Stimulated activated effector memory CD8-positive, alpha-beta T cell treated with anti-CD3 and anti-CD28 coated beads, Interleukin-12 subunit alpha, Interleukin-12 subunit beta, amount 100 ng/mL, for 72 hours (primary cell): ENCODE measurements at regions not wholly inside any gene's neighbourhood (a gene's known extent, or its start where the extent isn't known, plus 50 kb on each side); places are given as distances from the start of the nearest gene placed in this dataset.
"Not testable (repeated sequence)": the region's sequence is repeated elsewhere in the genome, so short reads cannot be mapped to it uniquely, and the experiment has no call there.

Experiments used
- ATAC-seq: fragments of 150-1000 bp; cut with Tn5 transposase; 2 replicates; pipeline ENCODE4 v1.10.0; 2021
- DNase-seq, 2 donors: peaks; one replicate each; pipeline ENCODE4 v3.0.0; 2021 to 2022; ENCODE audit warnings: low spot score in 2 of 2
- H3K27ac Mint-ChIP-seq: one replicate; pipeline ENCODE4 v1.8.0; 2022; ENCODE audit warnings: mild to moderate bottlenecking, mixed read lengths
- H3K36me3 Mint-ChIP-seq: one replicate; pipeline ENCODE4 v1.8.0; 2022; ENCODE audit warnings: mild to moderate bottlenecking, mixed read lengths
- H3K4me1 Mint-ChIP-seq: one replicate; pipeline ENCODE4 v1.8.0; 2022; ENCODE audit warnings: mixed read lengths
- H3K4me3 Mint-ChIP-seq: one replicate; pipeline ENCODE4 v1.8.0; 2022; ENCODE audit warnings: mild to moderate bottlenecking, mixed read lengths
- H3K9me3 Mint-ChIP-seq: one replicate; pipeline ENCODE4 v1.8.0; 2022; ENCODE audit warnings: mixed read lengths

- Mint-ChIP-seq H3K9me3 (no peaks in the 10 kb centered on the region), H3K4me3 (no peak overlapping the region), H3K36me3 (no peaks in the 10 kb centered on the region), H3K4me1 (peaks cover 9% of the 10 kb centered on the region), H3K27ac (no peak overlapping the region)
- no peak for DNase-seq
- no peak for ATAC-seq
Observed at GRCh38 chr11:39361557-39361956, 2097.9 kb downstream of the LRRC4C start.

- no peaks in the 10 kb centered on the region for H3K36me3 Mint-ChIP-seq
- no peak for ATAC-seq
- H3K27ac Mint-ChIP-seq, result no peak overlapping the region
Observed at GRCh38 chr11:39345834-39346442, 2113.5 kb downstream of the LRRC4C start.

DNA sequence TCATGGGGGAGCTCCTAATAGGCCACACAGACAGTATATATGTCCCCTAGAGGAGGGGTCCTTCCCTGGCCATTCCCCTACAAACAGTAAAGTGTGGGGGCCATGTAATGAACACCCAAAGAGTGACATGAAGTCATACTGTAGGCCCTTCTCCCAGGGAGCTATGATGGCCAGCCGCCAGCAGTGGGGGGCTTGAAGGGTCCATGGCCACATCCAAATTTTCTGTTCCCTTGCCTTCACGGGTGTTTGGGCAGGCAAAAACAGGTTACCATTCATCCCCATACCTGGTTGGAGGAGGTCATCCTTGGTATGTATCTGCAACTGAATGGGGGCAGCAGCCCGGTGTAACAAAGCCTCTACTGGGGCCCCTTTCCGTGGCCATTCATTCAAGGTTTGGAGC, 2118.0 kb downstream of the LRRC4C start:
- no peaks in the 10 kb centered on the region for H3K36me3 Mint-ChIP-seq

More at GRCh38 chr11:39345834-39346442, 2113.5 kb downstream of the LRRC4C start:
- no peaks in the 10 kb centered on the region for H3K4me1 Mint-ChIP-seq
- H3K9me3 Mint-ChIP-seq, result no peaks in the 10 kb centered on the region
- no peak overlapping the region for H3K4me3 Mint-ChIP-seq
- no peak for DNase-seq

DNA sequence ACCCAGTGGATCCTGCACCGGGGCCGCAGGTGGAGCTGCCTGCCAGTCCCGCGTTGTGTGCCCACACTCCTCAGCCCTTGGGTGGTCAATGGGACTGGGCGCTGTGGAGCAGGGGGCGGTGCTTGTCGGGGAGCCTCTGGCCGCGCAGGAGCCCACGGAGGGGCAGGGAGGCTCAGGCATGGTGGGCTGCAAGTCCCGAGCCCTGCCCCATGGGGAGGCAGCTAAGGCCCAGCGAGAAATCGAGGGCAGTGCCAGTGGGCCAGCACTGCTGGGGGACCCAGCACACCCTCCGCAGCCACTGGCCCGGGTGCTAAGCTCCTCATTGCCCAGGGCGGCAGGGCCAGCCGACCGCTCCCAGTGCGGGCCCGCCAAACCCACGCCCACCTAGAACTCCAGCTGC, 2126.4 kb downstream of the LRRC4C start:
- DNase-seq, H3K4me1 Mint-ChIP-seq, ATAC-seq, H3K9me3 Mint-ChIP-seq, H3K36me3 Mint-ChIP-seq, H3K27ac Mint-ChIP-seq, H3K4me3 Mint-ChIP-seq: not testable (repeated sequence)

More for the DNA sequence above, 2118.0 kb downstream of the LRRC4C start:
- DNase-seq (no peak), ATAC-seq (no peak)
- H3K27ac Mint-ChIP-seq, result no peak overlapping the region
- no peaks in the 10 kb centered on the region for H3K4me1 Mint-ChIP-seq
- no peak overlapping the region for H3K4me3 Mint-ChIP-seq
- no peaks in the 10 kb centered on the region for H3K9me3 Mint-ChIP-seq

DNA sequence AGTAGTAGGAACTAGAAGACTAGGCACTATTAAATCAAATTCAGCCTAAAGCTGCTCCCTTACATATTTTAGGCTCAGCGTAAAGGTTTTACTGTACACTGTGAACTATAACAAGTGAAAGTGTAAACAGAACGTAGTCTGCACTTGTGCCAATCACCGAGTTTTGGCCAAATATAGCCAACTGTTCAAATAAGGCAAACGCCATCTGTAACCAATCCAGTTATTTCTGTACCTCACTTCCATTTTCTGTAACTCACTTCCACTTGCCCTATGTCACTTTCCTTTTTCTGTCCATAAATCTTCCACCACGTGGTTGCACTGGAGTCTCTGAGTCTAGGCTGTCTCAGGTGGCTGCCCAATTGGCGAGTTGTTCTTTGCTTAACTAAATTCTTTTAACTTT, 2132.2 kb downstream of the LRRC4C start:
- Mint-ChIP-seq H3K9me3 (no peaks in the 10 kb centered on the region), H3K4me3 (no peak overlapping the region), H3K27ac (no peak overlapping the region), H3K36me3 (no peaks in the 10 kb centered on the region), H3K4me1 (no peaks in the 10 kb centered on the region)
- ATAC-seq (no peak), DNase-seq (no peak)

GRCh38 chr11:39311888-39312287, 2147.6 kb downstream of the LRRC4C start:
- not testable (repeated sequence) for H3K4me3 Mint-ChIP-seq, ATAC-seq, H3K27ac Mint-ChIP-seq, H3K36me3 Mint-ChIP-seq, H3K4me1 Mint-ChIP-seq, DNase-seq, H3K9me3 Mint-ChIP-seq

DNA sequence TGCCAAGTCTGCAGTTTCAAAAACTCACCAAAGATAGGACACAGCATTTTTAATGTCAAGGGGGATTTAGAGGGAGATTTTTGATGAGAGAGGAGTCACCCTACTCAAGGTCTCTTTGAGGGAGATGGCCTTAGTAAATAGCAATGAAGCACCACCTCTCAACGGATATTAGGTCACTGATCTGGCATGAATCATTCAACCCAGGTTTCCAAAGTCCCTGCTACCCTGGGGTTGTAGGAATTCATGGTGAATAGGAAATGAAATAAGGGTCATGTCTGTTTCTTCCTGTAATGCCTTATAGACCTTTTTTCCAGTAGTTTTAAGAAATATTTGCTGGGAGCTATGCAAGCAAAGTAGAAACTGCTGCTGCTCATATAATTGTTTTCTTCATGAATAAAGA, 2154.9 kb downstream of the LRRC4C start:
- Mint-ChIP-seq H3K9me3 (peaks cover 2% of the 10 kb centered on the region), H3K4me3 (no peak overlapping the region), H3K27ac (no peak overlapping the region), H3K36me3 (no peaks in the 10 kb centered on the region), H3K4me1 (no peaks in the 10 kb centered on the region)
- ATAC-seq (no peak), DNase-seq (no peak)

DNA sequence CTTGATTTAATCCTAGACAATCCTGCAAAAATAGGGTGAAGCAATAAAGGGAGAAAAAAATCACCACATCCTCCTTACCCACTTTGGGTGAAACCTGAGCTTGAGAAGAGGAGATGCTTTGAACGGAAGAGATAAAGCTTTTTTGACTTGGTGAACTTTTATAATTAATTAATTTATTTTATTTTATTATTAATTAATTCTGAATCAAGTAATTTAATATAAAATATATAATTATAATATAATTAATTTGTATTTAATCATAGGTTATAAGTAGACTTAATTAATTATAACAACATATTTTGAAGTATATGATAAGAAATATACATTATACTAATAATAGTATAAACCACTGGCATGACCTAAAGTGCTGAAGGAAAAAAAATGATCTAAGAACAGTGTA, 2164.8 kb downstream of the LRRC4C start:
- H3K36me3 Mint-ChIP-seq, result no peaks in the 10 kb centered on the region
- H3K4me1 Mint-ChIP-seq, result no peaks in the 10 kb centered on the region
- H3K27ac Mint-ChIP-seq, result no peak overlapping the region
- no peak for DNase-seq
- no peak for ATAC-seq
- H3K4me3 Mint-ChIP-seq, result no peak overlapping the region
- peaks cover 12% of the 10 kb centered on the region for H3K9me3 Mint-ChIP-seq

DNA sequence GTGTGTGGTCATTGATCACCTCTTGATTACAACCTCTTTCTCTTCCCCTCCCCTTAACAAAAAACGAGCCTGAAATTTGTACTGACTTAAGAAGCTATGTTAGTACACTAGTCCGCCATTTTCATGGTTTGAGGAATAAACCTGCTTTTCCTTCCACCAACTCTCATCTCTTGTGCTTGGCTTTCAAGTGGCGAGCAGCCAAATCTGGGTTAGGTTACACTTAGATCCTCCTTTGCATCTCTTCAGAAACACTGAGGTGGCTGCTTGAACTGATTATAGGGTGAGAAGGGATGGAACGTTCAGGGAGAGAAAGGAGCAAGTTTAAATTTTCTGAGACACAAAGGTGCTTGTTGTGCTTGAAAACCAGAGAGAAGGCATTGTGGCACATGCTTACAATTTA, 2171.4 kb downstream of the LRRC4C start:
- ATAC-seq (no peak), DNase-seq (no peak)
- H3K27ac Mint-ChIP-seq, result no peak overlapping the region
- H3K36me3 Mint-ChIP-seq, result no peaks in the 10 kb centered on the region
- H3K9me3 Mint-ChIP-seq, result peaks cover 17% of the 10 kb centered on the region
- no peak overlapping the region for H3K4me3 Mint-ChIP-seq
- no peaks in the 10 kb centered on the region for H3K4me1 Mint-ChIP-seq

GRCh38 chr11:39268176-39268690, 2191.2 kb downstream of the LRRC4C start:
- no peak overlapping the region for H3K4me3 Mint-ChIP-seq

GRCh38 chr11:39255648-39256047, 2203.8 kb downstream of the LRRC4C start:
- Mint-ChIP-seq H3K4me3 (no peak overlapping the region), H3K36me3 (no peaks in the 10 kb centered on the region), H3K27ac (no peak overlapping the region), H3K4me1 (no peaks in the 10 kb centered on the region), H3K9me3 (peaks cover 13% of the 10 kb centered on the region)
- DNase-seq, result no peak
- ATAC-seq, result no peak

More at GRCh38 chr11:39268176-39268690, 2191.2 kb downstream of the LRRC4C start:
- ATAC-seq (no peak), DNase-seq (no peak)
- Mint-ChIP-seq H3K36me3 (no peaks in the 10 kb centered on the region), H3K9me3 (peaks cover 3% of the 10 kb centered on the region), H3K27ac (no peak overlapping the region), H3K4me1 (no peaks in the 10 kb centered on the region)

- H3K4me3 Mint-ChIP-seq, result no peak overlapping the region
- H3K4me1 Mint-ChIP-seq, result no peaks in the 10 kb centered on the region
- H3K36me3 Mint-ChIP-seq, result no peaks in the 10 kb centered on the region
- H3K27ac Mint-ChIP-seq, result no peak overlapping the region
- DNase-seq (no peak), ATAC-seq (no peak)
- peaks cover 7% of the 10 kb centered on the region for H3K9me3 Mint-ChIP-seq
Observed at GRCh38 chr11:39249566-39250365, 2209.7 kb downstream of the LRRC4C start.

- no peaks in the 10 kb centered on the region for H3K4me1 Mint-ChIP-seq
- DNase-seq, result no peak
- H3K4me3 Mint-ChIP-seq, result no peak overlapping the region
- no peaks in the 10 kb centered on the region for H3K36me3 Mint-ChIP-seq
- H3K27ac Mint-ChIP-seq, result no peak overlapping the region
- H3K9me3 Mint-ChIP-seq, result peaks cover 4% of the 10 kb centered on the region
- no peak for ATAC-seq
Observed at GRCh38 chr11:39247570-39248137, 2211.8 kb downstream of the LRRC4C start.

DNA sequence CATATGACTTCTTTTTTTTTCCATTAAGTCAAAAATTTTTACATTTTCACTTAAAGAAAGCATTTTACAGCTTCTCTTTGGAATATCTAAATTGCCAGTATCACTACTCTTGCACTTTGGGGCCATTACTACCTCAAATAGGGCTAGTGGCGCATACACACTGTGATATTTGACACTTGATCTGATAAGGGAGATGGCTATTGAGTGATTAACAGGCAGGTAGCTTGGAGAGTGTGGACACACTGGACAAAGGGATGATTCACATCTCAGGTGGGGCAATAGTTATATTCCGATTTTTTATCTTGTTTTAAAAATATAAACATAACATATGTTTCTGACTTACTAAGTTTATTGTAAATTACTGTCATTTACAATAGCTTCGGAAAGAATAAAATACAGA, 2219.9 kb downstream of the LRRC4C start:
- Mint-ChIP-seq H3K4me3 (no peak overlapping the region), H3K27ac (no peak overlapping the region), H3K9me3 (peaks cover 18% of the 10 kb centered on the region), H3K36me3 (no peaks in the 10 kb centered on the region), H3K4me1 (no peaks in the 10 kb centered on the region)
- ATAC-seq, result no peak
- DNase-seq, result no peak

- no peaks in the 10 kb centered on the region for H3K36me3 Mint-ChIP-seq
- H3K27ac Mint-ChIP-seq, result no peak overlapping the region
- ATAC-seq (no peak), DNase-seq (no peak)
- H3K4me1 Mint-ChIP-seq, result no peaks in the 10 kb centered on the region
- no peak overlapping the region for H3K4me3 Mint-ChIP-seq
- peaks cover 27% of the 10 kb centered on the region for H3K9me3 Mint-ChIP-seq
Observed at GRCh38 chr11:39236916-39237315, 2222.5 kb downstream of the LRRC4C start.
